SK-N-SH treated with all-trans-retinoic acid at 6 μM for 48 hours (cell line): ENCODE measurements at regions not wholly inside any gene's neighbourhood (a gene's known extent, or its start where the extent isn't known, plus 50 kb on each side); places are given as distances from the start of the nearest gene placed in this dataset.

Experiments used
- ATAC-seq: fragments of 200-7000 bp; cut with Tn5 transposase; 3 replicates; pipeline ENCODE4 v1.9.1; 2020; ENCODE audit warnings: mild to moderate bottlenecking, moderate library complexity
- BACH2 ChIP-seq: fragments of 250-450 bp; sonication (Bioruptor Pico); IDR thresholded peaks from 2 replicates; pipeline ENCODE4 v1.9.0; 2021; ENCODE audit warnings: mild to moderate bottlenecking, borderline replicate concordance
- CSDC2 ChIP-seq: fragments of 250-450 bp; sonication (Bioruptor Pico); IDR thresholded peaks from 2 replicates; pipeline ENCODE4 v1.5.0; 2020; ENCODE audit warnings: mild to moderate bottlenecking, moderate library complexity
- ISL1 ChIP-seq: fragments of 250-450 bp; sonication (Bioruptor Pico); IDR thresholded peaks from 2 replicates; pipeline ENCODE4 v2.1.2; 2022; ENCODE audit warnings: mild to moderate bottlenecking, moderate library complexity
- OSR1 ChIP-seq: fragments of 250-450 bp; sonication (Bioruptor Pico); IDR thresholded peaks from 2 replicates; pipeline ENCODE4 v1.8.0; 2022; ENCODE audit warnings: moderate library complexity, mild to moderate bottlenecking, inconsistent platforms
- TCF4 ChIP-seq: fragments of 250-450 bp; sonication (Bioruptor Pico); IDR thresholded peaks from 2 replicates; pipeline ENCODE4 v1.8.0; 2021; ENCODE audit warnings: mild to moderate bottlenecking, moderate library complexity, borderline replicate concordance
- TOX ChIP-seq: fragments of 250-450 bp; sonication (Bioruptor Pico); IDR thresholded peaks from 2 replicates; pipeline ENCODE4 v1.8.0; 2021; ENCODE audit warnings: mild to moderate bottlenecking, moderate library complexity, borderline replicate concordance
- ZC3H10 ChIP-seq: fragments of 250-450 bp; sonication (Bioruptor Pico); IDR thresholded peaks from 2 replicates; pipeline ENCODE4 v1.5.1; 2021; ENCODE audit warnings: mild to moderate bottlenecking, moderate library complexity
- ZFP3 ChIP-seq: fragments of 250-450 bp; sonication (Bioruptor Pico); IDR thresholded peaks from 2 replicates; pipeline ENCODE4 v1.5.0; 2020; ENCODE audit warnings: mild to moderate bottlenecking, moderate library complexity
- ZNF565 ChIP-seq: fragments of 450-650 bp; formaldehyde crosslinking; conservative IDR thresholded peaks from 2 replicates; pipeline ENCODE4 v1.5.0; 2020; ENCODE audit warnings: low read depth, mild to moderate bottlenecking, moderate library complexity
- ZNF70 ChIP-seq: fragments of 450-650 bp; formaldehyde crosslinking; IDR thresholded peaks from 2 replicates; pipeline ENCODE4 v1.5.0; 2020; ENCODE audit warnings: mild to moderate bottlenecking, moderate library complexity
- ZNF8 ChIP-seq: fragments of 450-650 bp; formaldehyde crosslinking; IDR thresholded peaks from 2 replicates; pipeline ENCODE4 v1.5.0; 2020; ENCODE audit warnings: mild to moderate bottlenecking, moderate library complexity
- TF ChIP-seq, protein P1 (sequence below): fragments of 250-450 bp; sonication (Bioruptor Pico); IDR thresholded peaks from 2 replicates; pipeline ENCODE4 v1.8.0; 2020; ENCODE audit warnings: mild to moderate bottlenecking, moderate library complexity, borderline replicate concordance
- TF ChIP-seq, protein P2 (sequence below): fragments of 250-450 bp; sonication (Bioruptor Pico); IDR thresholded peaks from 2 replicates; pipeline ENCODE4 v1.5.0; 2020; ENCODE audit warnings: mild to moderate bottlenecking, moderate library complexity
- TF ChIP-seq, protein P3 (sequence below): fragments of 250-450 bp; sonication (Bioruptor Pico); IDR thresholded peaks from 2 replicates; pipeline ENCODE4 v1.5.1; 2021; ENCODE audit warnings: mild to moderate bottlenecking, moderate library complexity
- TF ChIP-seq, protein P4 (sequence below): fragments of 250-450 bp; sonication (Bioruptor Pico); IDR thresholded peaks from 2 replicates; pipeline ENCODE4 v1.5.1; 2020; ENCODE audit warnings: low read depth, mild to moderate bottlenecking, moderate library complexity

DNA sequence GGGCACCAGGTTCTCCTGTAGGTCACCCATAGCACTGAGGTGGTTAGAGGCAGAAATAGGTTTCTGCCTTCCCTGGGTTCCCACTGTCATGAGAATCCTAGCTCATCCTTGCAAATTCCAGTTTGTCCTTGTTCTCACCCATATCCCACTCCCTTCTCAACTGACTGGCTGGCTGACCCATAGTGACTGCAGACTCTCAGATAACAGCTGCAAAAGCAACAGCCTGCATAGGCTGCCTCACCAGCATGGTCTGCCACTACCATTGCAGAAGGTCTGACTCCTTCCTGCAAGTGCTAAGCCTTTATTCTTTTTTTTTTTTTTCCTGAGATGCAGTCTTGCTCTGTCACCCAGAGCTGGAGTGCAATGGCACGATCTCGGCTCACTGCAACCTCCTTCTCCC is 194.0 kb downstream of the SEMA6A start:
- TF ChIP-seq, protein P1, sequence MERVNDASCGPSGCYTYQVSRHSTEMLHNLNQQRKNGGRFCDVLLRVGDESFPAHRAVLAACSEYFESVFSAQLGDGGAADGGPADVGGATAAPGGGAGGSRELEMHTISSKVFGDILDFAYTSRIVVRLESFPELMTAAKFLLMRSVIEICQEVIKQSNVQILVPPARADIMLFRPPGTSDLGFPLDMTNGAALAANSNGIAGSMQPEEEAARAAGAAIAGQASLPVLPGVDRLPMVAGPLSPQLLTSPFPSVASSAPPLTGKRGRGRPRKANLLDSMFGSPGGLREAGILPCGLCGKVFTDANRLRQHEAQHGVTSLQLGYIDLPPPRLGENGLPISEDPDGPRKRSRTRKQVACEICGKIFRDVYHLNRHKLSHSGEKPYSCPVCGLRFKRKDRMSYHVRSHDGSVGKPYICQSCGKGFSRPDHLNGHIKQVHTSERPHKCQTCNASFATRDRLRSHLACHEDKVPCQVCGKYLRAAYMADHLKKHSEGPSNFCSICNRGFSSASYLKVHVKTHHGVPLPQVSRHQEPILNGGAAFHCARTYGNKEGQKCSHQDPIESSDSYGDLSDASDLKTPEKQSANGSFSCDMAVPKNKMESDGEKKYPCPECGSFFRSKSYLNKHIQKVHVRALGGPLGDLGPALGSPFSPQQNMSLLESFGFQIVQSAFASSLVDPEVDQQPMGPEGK (CRISPR knock-in tag), result no peak
- TF ChIP-seq TOX (CRISPR knock-in tag) (no peak), ISL1 (CRISPR knock-in tag) (no peak), ZNF565 (CRISPR knock-in tag) (no peak), ZNF70 (CRISPR knock-in tag) (no peak), OSR1 (CRISPR knock-in tag) (no peak)
- TF ChIP-seq, protein P2, sequence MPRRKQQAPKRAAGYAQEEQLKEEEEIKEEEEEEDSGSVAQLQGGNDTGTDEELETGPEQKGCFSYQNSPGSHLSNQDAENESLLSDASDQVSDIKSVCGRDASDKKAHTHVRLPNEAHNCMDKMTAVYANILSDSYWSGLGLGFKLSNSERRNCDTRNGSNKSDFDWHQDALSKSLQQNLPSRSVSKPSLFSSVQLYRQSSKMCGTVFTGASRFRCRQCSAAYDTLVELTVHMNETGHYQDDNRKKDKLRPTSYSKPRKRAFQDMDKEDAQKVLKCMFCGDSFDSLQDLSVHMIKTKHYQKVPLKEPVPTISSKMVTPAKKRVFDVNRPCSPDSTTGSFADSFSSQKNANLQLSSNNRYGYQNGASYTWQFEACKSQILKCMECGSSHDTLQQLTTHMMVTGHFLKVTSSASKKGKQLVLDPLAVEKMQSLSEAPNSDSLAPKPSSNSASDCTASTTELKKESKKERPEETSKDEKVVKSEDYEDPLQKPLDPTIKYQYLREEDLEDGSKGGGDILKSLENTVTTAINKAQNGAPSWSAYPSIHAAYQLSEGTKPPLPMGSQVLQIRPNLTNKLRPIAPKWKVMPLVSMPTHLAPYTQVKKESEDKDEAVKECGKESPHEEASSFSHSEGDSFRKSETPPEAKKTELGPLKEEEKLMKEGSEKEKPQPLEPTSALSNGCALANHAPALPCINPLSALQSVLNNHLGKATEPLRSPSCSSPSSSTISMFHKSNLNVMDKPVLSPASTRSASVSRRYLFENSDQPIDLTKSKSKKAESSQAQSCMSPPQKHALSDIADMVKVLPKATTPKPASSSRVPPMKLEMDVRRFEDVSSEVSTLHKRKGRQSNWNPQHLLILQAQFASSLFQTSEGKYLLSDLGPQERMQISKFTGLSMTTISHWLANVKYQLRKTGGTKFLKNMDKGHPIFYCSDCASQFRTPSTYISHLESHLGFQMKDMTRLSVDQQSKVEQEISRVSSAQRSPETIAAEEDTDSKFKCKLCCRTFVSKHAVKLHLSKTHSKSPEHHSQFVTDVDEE (CRISPR knock-in tag), result no peak
- TF ChIP-seq, protein P3, sequence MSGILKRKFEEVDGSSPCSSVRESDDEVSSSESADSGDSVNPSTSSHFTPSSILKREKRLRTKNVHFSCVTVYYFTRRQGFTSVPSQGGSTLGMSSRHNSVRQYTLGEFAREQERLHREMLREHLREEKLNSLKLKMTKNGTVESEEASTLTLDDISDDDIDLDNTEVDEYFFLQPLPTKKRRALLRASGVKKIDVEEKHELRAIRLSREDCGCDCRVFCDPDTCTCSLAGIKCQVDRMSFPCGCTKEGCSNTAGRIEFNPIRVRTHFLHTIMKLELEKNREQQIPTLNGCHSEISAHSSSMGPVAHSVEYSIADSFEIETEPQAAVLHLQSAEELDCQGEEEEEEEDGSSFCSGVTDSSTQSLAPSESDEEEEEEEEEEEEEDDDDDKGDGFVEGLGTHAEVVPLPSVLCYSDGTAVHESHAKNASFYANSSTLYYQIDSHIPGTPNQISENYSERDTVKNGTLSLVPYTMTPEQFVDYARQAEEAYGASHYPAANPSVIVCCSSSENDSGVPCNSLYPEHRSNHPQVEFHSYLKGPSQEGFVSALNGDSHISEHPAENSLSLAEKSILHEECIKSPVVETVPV (CRISPR knock-in tag), result no peak
- no peak for ATAC-seq

DNA sequence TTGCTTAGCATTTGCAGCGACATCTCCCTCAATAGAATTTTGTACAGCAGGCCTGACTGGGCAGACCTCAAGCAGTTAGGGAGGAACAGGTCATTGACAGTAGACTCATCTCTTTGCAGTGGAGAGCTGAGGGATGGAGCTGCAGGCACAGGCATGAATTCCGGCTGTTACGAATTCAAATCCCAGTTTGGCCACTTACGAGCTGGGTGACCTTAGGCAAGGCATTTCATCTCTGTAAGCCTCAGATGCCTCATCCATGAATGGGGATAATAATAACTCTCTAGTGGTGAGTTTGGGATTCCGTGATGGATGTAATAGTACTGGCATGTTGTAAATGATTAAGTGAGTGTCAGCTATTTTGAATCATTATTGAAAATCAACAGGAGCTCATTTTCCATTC is 195.3 kb downstream of the SEMA6A start:
- ATAC-seq, result no peak

DNA sequence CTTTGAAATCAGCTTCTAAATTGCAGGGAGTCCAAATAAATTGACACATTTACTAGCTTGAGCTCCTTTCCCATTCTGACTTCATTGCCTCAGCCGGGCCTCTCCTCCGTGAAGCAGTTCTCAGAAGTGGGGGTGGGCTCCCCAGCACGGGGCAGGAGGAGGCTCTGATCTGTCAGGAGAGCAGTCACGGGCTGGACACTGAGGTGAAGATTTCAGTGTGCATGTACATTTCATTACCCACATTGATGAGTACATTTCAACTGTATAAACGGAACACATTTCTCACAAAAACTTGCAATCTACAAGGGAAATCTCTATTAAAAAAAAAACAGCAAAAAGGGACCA is 195.9 kb downstream of the SEMA6A start:
- TF ChIP-seq TCF4 (no peak), ZFP3 (CRISPR knock-in tag) (no peak)
- TF ChIP-seq, all 23 proteins: peak for 0
- no peak for ATAC-seq

More for the DNA sequence above, 195.3 kb downstream of the SEMA6A start:
- no peak for TF ChIP-seq ZNF565 (CRISPR knock-in tag)
- TF ChIP-seq ZC3H10 (CRISPR knock-in tag), result no peak
- TF ChIP-seq TCF4, result no peak
- TF ChIP-seq, protein P2 (CRISPR knock-in tag), result no peak
- TF ChIP-seq OSR1 (CRISPR knock-in tag), result no peak
- no peak for TF ChIP-seq ZFP3 (CRISPR knock-in tag)
- no peak for TF ChIP-seq ZNF8
- TF ChIP-seq, protein P4, sequence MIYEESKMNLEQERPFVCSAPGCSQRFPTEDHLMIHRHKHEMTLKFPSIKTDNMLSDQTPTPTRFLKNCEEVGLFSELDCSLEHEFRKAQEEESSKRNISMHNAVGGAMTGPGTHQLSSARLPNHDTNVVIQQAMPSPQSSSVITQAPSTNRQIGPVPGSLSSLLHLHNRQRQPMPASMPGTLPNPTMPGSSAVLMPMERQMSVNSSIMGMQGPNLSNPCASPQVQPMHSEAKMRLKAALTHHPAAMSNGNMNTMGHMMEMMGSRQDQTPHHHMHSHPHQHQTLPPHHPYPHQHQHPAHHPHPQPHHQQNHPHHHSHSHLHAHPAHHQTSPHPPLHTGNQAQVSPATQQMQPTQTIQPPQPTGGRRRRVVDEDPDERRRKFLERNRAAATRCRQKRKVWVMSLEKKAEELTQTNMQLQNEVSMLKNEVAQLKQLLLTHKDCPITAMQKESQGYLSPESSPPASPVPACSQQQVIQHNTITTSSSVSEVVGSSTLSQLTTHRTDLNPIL, result no peak

DNA sequence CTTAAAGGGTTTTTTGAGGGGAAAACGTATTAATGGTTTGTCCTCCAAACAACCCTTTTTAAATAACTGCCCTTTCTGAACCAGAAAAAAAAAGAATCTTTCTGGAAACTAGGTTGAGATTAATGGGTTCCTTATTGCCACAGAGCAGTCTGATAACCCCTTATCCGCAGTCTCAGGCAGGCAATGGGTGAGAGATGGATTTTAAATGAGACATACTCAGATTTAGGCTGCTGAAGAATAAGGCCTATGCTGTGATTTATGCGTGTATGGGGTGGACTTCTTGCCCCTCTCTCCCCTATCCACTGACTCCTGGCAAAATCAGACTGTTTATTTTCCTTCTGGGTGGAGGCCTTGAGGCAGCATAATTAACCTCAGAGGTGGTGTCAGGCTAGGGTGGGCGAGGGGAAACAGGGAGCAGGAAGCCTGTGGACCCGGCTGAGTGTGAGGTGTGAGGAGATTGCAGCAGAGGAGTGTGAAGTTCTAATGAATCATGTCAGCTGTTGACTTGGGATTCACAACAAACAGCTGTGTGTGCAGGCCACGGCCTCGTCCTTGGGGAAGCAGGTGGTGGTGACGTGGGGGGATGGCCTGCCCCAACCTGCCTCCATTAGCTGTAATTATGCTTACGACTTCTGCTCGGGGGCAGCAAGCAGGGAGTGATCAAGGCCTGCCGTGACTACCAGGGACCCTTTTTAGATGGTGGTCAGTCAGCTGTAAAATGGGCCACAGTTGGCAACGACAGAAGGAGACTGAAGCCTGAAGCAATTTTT is 196.4 kb downstream of the SEMA6A start:
- TF ChIP-seq ZC3H10 (CRISPR knock-in tag) (no peak), BACH2 (CRISPR knock-in tag) (no peak), CSDC2 (CRISPR knock-in tag) (no peak)
- ATAC-seq, result no peak
